ENCODE measurements at regions not wholly inside any gene's neighbourhood (a gene's known extent, or its start where the extent isn't known, plus 50 kb on each side); places are given as distances from the start of the nearest gene placed in this dataset.

GRCh38 chr12:77723308-77723707 lies 107.4 kb upstream of the NAV3 start:
- Histone ChIP-seq H3K36me3 (ENCODE audit: control insufficient read depth, insufficient read depth, low read length) (no peaks in the 10 kb centered on the region), H3K9me3 (ENCODE audit: control insufficient read depth, insufficient read depth, low read length) (no peaks in the 10 kb centered on the region), H3K27me3 (ENCODE audit: control insufficient read depth, insufficient read depth, low read length) (no peaks in the 10 kb centered on the region), H3K4me1 (ENCODE audit: control insufficient read depth, insufficient read depth, low read length) (no peaks in the 10 kb centered on the region), H3K4me3 (ENCODE audit: low read length) (no peak overlapping the region), H3K27ac (ENCODE audit: low read length) (no peak overlapping the region)
- DNase-seq (ENCODE audit: low read depth, low spot score), result no peak

GRCh38 chr12:77722536-77722935 lies 108.2 kb upstream of the NAV3 start:
- DNase-seq (ENCODE audit: low read depth, low spot score), result no peak
- H3K4me1 ChIP-seq (ENCODE audit: control insufficient read depth, insufficient read depth, low read length), result no peaks in the 10 kb centered on the region
- H3K4me3 ChIP-seq (ENCODE audit: low read length), result no peak overlapping the region
- H3K9me3 ChIP-seq (ENCODE audit: control insufficient read depth, insufficient read depth, low read length), result no peaks in the 10 kb centered on the region
- H3K27ac ChIP-seq (ENCODE audit: low read length), result no peak overlapping the region
- no peaks in the 10 kb centered on the region for H3K27me3 ChIP-seq (ENCODE audit: control insufficient read depth, insufficient read depth, low read length)
- no peaks in the 10 kb centered on the region for H3K36me3 ChIP-seq (ENCODE audit: control insufficient read depth, insufficient read depth, low read length)

- no peak overlapping the region for H3K27ac ChIP-seq (ENCODE audit: low read length)
- H3K36me3 ChIP-seq (ENCODE audit: control insufficient read depth, insufficient read depth, low read length), result no peaks in the 10 kb centered on the region
- H3K9me3 ChIP-seq (ENCODE audit: control insufficient read depth, insufficient read depth, low read length), result no peaks in the 10 kb centered on the region
- DNase-seq (ENCODE audit: low read depth, low spot score), result no peak
- WGBS (ENCODE audit: insufficient coverage, insufficient read length), result no CpG with 5 or more reads among the region's 2 CpGs
- no peaks in the 10 kb centered on the region for H3K4me1 ChIP-seq (ENCODE audit: control insufficient read depth, insufficient read depth, low read length)
- H3K4me3 ChIP-seq (ENCODE audit: low read length), result no peak overlapping the region
- no peaks in the 10 kb centered on the region for H3K27me3 ChIP-seq (ENCODE audit: control insufficient read depth, insufficient read depth, low read length)
Measured at GRCh38 chr12:77720258-77720657, 110.4 kb upstream of the NAV3 start.

GRCh38 chr12:77710209-77710608 lies 120.5 kb upstream of the NAV3 start:
- Histone ChIP-seq H3K27me3 (ENCODE audit: control insufficient read depth, insufficient read depth, low read length) (no peaks in the 10 kb centered on the region), H3K4me1 (ENCODE audit: control insufficient read depth, insufficient read depth, low read length) (no peaks in the 10 kb centered on the region), H3K36me3 (ENCODE audit: control insufficient read depth, insufficient read depth, low read length) (no peaks in the 10 kb centered on the region), H3K4me3 (ENCODE audit: low read length) (no peak overlapping the region), H3K27ac (ENCODE audit: low read length) (no peak overlapping the region), H3K9me3 (ENCODE audit: control insufficient read depth, insufficient read depth, low read length) (no peaks in the 10 kb centered on the region)
- DNase-seq (ENCODE audit: low read depth, low spot score), result no peak
- WGBS (ENCODE audit: insufficient coverage, insufficient read length), result no CpG with 5 or more reads among the region's 1 CpG

- Histone ChIP-seq H3K27ac (ENCODE audit: low read length) (no peak overlapping the region), H3K4me1 (ENCODE audit: control insufficient read depth, insufficient read depth, low read length) (no peaks in the 10 kb centered on the region), H3K27me3 (ENCODE audit: control insufficient read depth, insufficient read depth, low read length) (no peaks in the 10 kb centered on the region), H3K4me3 (ENCODE audit: low read length) (no peak overlapping the region), H3K9me3 (ENCODE audit: control insufficient read depth, insufficient read depth, low read length) (no peaks in the 10 kb centered on the region), H3K36me3 (ENCODE audit: control insufficient read depth, insufficient read depth, low read length) (no peaks in the 10 kb centered on the region)
- no CpG with 5 or more reads among the region's 1 CpG for WGBS (ENCODE audit: insufficient coverage, insufficient read length)
- DNase-seq (ENCODE audit: low read depth, low spot score), result no peak
Measured at GRCh38 chr12:77697126-77697525, 133.6 kb upstream of the NAV3 start.

- no peak for DNase-seq (ENCODE audit: low read depth, low spot score)
- Histone ChIP-seq H3K27ac (ENCODE audit: low read length) (no peak overlapping the region), H3K36me3 (ENCODE audit: control insufficient read depth, insufficient read depth, low read length) (no peaks in the 10 kb centered on the region), H3K27me3 (ENCODE audit: control insufficient read depth, insufficient read depth, low read length) (no peaks in the 10 kb centered on the region), H3K9me3 (ENCODE audit: control insufficient read depth, insufficient read depth, low read length) (no peaks in the 10 kb centered on the region), H3K4me3 (ENCODE audit: low read length) (no peak overlapping the region), H3K4me1 (ENCODE audit: control insufficient read depth, insufficient read depth, low read length) (no peaks in the 10 kb centered on the region)
- no CpG with 5 or more reads among the region's 2 CpGs for WGBS (ENCODE audit: insufficient coverage, insufficient read length)
Measured at GRCh38 chr12:77696183-77696582, 134.5 kb upstream of the NAV3 start.

GRCh38 chr12:77689510-77690086 lies 141.1 kb upstream of the NAV3 start:
- DNase-seq (ENCODE audit: low read depth, low spot score), result no peak
- Histone ChIP-seq H3K27me3 (ENCODE audit: control insufficient read depth, insufficient read depth, low read length) (no peaks in the 10 kb centered on the region), H3K36me3 (ENCODE audit: control insufficient read depth, insufficient read depth, low read length) (no peaks in the 10 kb centered on the region), H3K4me3 (ENCODE audit: low read length) (no peak overlapping the region), H3K27ac (ENCODE audit: low read length) (no peak overlapping the region), H3K4me1 (ENCODE audit: control insufficient read depth, insufficient read depth, low read length) (no peaks in the 10 kb centered on the region), H3K9me3 (ENCODE audit: control insufficient read depth, insufficient read depth, low read length) (no peaks in the 10 kb centered on the region)

- no CpG with 5 or more reads among the region's 3 CpGs for WGBS (ENCODE audit: insufficient coverage, insufficient read length)
- no peak overlapping the region for H3K4me3 ChIP-seq (ENCODE audit: low read length)
Measured at GRCh38 chr12:77687321-77687720, 143.4 kb upstream of the NAV3 start.

GRCh38 chr12:77686760-77687159 lies 143.9 kb upstream of the NAV3 start:
- DNase-seq (ENCODE audit: low read depth, low spot score), result no peak
- no CpG with 5 or more reads among the region's 2 CpGs for WGBS (ENCODE audit: insufficient coverage, insufficient read length)
- H3K36me3 ChIP-seq (ENCODE audit: control insufficient read depth, insufficient read depth, low read length), result no peaks in the 10 kb centered on the region

More at GRCh38 chr12:77687321-77687720, 143.4 kb upstream of the NAV3 start:
- Histone ChIP-seq H3K27me3 (ENCODE audit: control insufficient read depth, insufficient read depth, low read length) (no peaks in the 10 kb centered on the region), H3K36me3 (ENCODE audit: control insufficient read depth, insufficient read depth, low read length) (no peaks in the 10 kb centered on the region), H3K4me1 (ENCODE audit: control insufficient read depth, insufficient read depth, low read length) (no peaks in the 10 kb centered on the region), H3K27ac (ENCODE audit: low read length) (no peak overlapping the region), H3K9me3 (ENCODE audit: control insufficient read depth, insufficient read depth, low read length) (no peaks in the 10 kb centered on the region)
- no peak for DNase-seq (ENCODE audit: low read depth, low spot score)

GRCh38 chr12:77685901-77686300 lies 144.8 kb upstream of the NAV3 start:
- Histone ChIP-seq H3K27me3 (ENCODE audit: control insufficient read depth, insufficient read depth, low read length) (no peaks in the 10 kb centered on the region), H3K36me3 (ENCODE audit: control insufficient read depth, insufficient read depth, low read length) (no peaks in the 10 kb centered on the region), H3K27ac (ENCODE audit: low read length) (no peak overlapping the region), H3K9me3 (ENCODE audit: control insufficient read depth, insufficient read depth, low read length) (no peaks in the 10 kb centered on the region), H3K4me1 (ENCODE audit: control insufficient read depth, insufficient read depth, low read length) (no peaks in the 10 kb centered on the region), H3K4me3 (ENCODE audit: low read length) (no peak overlapping the region)
- WGBS (ENCODE audit: insufficient coverage, insufficient read length), result no CpG with 5 or more reads among the region's 2 CpGs
- no peak for DNase-seq (ENCODE audit: low read depth, low spot score)

More at GRCh38 chr12:77686760-77687159, 143.9 kb upstream of the NAV3 start:
- no peak overlapping the region for H3K4me3 ChIP-seq (ENCODE audit: low read length)
- H3K9me3 ChIP-seq (ENCODE audit: control insufficient read depth, insufficient read depth, low read length), result no peaks in the 10 kb centered on the region
- H3K27ac ChIP-seq (ENCODE audit: low read length), result no peak overlapping the region
- no peaks in the 10 kb centered on the region for H3K4me1 ChIP-seq (ENCODE audit: control insufficient read depth, insufficient read depth, low read length)
- H3K27me3 ChIP-seq (ENCODE audit: control insufficient read depth, insufficient read depth, low read length), result no peaks in the 10 kb centered on the region

GRCh38 chr12:77685112-77685511 lies 145.6 kb upstream of the NAV3 start:
- Histone ChIP-seq H3K27me3 (ENCODE audit: control insufficient read depth, insufficient read depth, low read length) (no peaks in the 10 kb centered on the region), H3K36me3 (ENCODE audit: control insufficient read depth, insufficient read depth, low read length) (no peaks in the 10 kb centered on the region), H3K4me3 (ENCODE audit: low read length) (no peak overlapping the region), H3K27ac (ENCODE audit: low read length) (no peak overlapping the region), H3K4me1 (ENCODE audit: control insufficient read depth, insufficient read depth, low read length) (no peaks in the 10 kb centered on the region), H3K9me3 (ENCODE audit: control insufficient read depth, insufficient read depth, low read length) (no peaks in the 10 kb centered on the region)
- no CpG with 5 or more reads among the region's 6 CpGs for WGBS (ENCODE audit: insufficient coverage, insufficient read length)
- DNase-seq (ENCODE audit: low read depth, low spot score), result peak; percentile 61
